Esophagus muscularis mucosa (tissue), 4 donors: ENCODE measurements at regions not wholly inside any gene's neighbourhood (a gene's known extent, or its start where the extent isn't known, plus 50 kb on each side); places are given as distances from the start of the nearest gene placed in this dataset.

Experiments
- DNase-seq: peaks from one replicate; pipeline ENCODE4 v3.0.0-alpha.2; 2017; ENCODE audit errors: extremely low spot score
- H3K27ac ChIP-seq, 4 donors: fragments of 200-600 bp; sonication (generic); replicated peaks in 1 of 4; 1 replicate in 3 of 4; 2 replicates in 1 of 4; pipeline ENCODE4 v1.5.1; 2016 to 2019; ENCODE audit warnings: mild to moderate bottlenecking in 1 of 4
- H3K27me3 ChIP-seq, 4 donors: fragments of 200-600 bp; sonication (generic); one replicate each; pipeline versions ENCODE4 v1.5.1 to v1.6.0; 2016 to 2019
- H3K36me3 ChIP-seq, 4 donors: fragments of 200-600 bp; sonication (generic); one replicate each; pipeline ENCODE4 v1.5.1; 2016 to 2019
- H3K4me1 ChIP-seq, 4 donors: fragments of 200-600 bp; sonication (generic); one replicate each; pipeline ENCODE4 v1.5.1; 2016 to 2019
- H3K4me3 ChIP-seq, 4 donors: fragments of 200-600 bp; sonication (generic); 1 replicate in 2 of 4; 2 replicates in 2 of 4; pipeline ENCODE4 v1.5.1; 2016 to 2019; ENCODE audit warnings: mild to moderate bottlenecking in 4 of 4, moderate library complexity in 1 of 4
- H3K9me3 ChIP-seq, 4 donors: fragments of 200-600 bp; sonication (generic); 1 replicate in 3 of 4; 2 replicates in 1 of 4; pipeline ENCODE4 v1.5.1; 2016 to 2019
- CTCF ChIP-seq, 3 experiments: fragments of 200-600 bp in 2 of 3; fragments of 450-650 bp in 1 of 3; sonication (generic) in 2 of 3; IDR thresholded peaks; one replicate each; pipeline ENCODE4 v1.5.1; 2017 to 2019; ENCODE audit warnings: antibody characterized with exemption in 3 of 3, mild to moderate bottlenecking in 2 of 3, moderate library complexity in 1 of 3
- EP300 ChIP-seq: sonication (generic); formaldehyde crosslinking; IDR thresholded peaks from one replicate; pipeline ENCODE4 v1.6.1; 2017; ENCODE audit warnings: antibody characterized with exemption
- POLR2A ChIP-seq: fragments of 450-650 bp; IDR thresholded peaks from one replicate; pipeline ENCODE4 v1.6.1; 2017; ENCODE audit warnings: antibody characterized with exemption, moderate library complexity, mild to moderate bottlenecking, low read depth
- POLR2AphosphoS5 ChIP-seq, 2 donors: sonication (generic); formaldehyde crosslinking; IDR thresholded peaks; one replicate each; pipeline ENCODE4 v1.6.1; 2017; ENCODE audit warnings: antibody characterized with exemption in 2 of 2
- WGBS: methylation state at CpG from one replicate; pipeline ENCODE4 v1.1.5; 2018; 5-methylcytosine and 5-hydroxymethylcytosine counted together
- intact Hi-C: fragments of 100-400 bp; cut with DNase I; formaldehyde crosslinking; loops from one replicate; pipeline ENCODE4 v1.15.1; 2023

- peaks cover 0 to 28% (median 0%) of the 10 kb centered on the region in 4 donors for H3K27me3 ChIP-seq
- TF ChIP-seq POLR2AphosphoS5 (IDR thresholded peaks at IDR 0.05) (no peak), EP300 (no peak), POLR2A (no peak), CTCF (IDR thresholded peaks at IDR 0.05) (no peak)
- WGBS: 77% methylated on average over 7 of the region's 7 CpGs
- peaks cover 8 to 11% (median 9%) of the 10 kb centered on the region in 4 donors for H3K4me1 ChIP-seq
- no peak for DNase-seq
- H3K4me3 ChIP-seq: no peak overlapping the region
- intact Hi-C loops: no loop called here
- H3K36me3 ChIP-seq: no peaks in the 10 kb centered on the region
- no peaks in the 10 kb centered on the region for H3K9me3 ChIP-seq
- H3K27ac ChIP-seq: no peak overlapping the region
These were observed 100.7 kb downstream of the IER5 start for GRCh38 chr1:181189245-181189644.

- H3K27ac ChIP-seq: no peak overlapping the region
- 20% methylated on average over 26 of the region's 40 CpGs for WGBS
- H3K4me3 ChIP-seq: peak overlapping the region; percentile 36 to 54 (median 38)
- H3K27me3 ChIP-seq: peaks cover 0 to 28% (median 0%) of the 10 kb centered on the region in 4 donors
- no peak for DNase-seq
- TF ChIP-seq CTCF (IDR thresholded peaks at IDR 0.05): peak in 2 of 3 experiments; percentile 94 to 98
- no peak for TF ChIP-seq POLR2A
- H3K4me1 ChIP-seq: peaks cover 8 to 11% (median 9%) of the 10 kb centered on the region in 4 donors
- intact Hi-C loops: loop anchor here (1.0 kb wide), 1 partner anchor 235 kb away; no protein-coding TSS in a partner anchor
- H3K36me3 ChIP-seq: no peaks in the 10 kb centered on the region
- H3K9me3 ChIP-seq: no peaks in the 10 kb centered on the region
These were observed 101.3 kb downstream of the IER5 start for GRCh38 chr1:181189691-181190363.

GRCh38 chr1:181190364-181191035 is 102.0 kb downstream of the IER5 start:
- H3K4me3 ChIP-seq: peak overlapping the region; percentile 36 to 54 (median 38)
- peaks cover 0 to 28% (median 0%) of the 10 kb centered on the region in 4 donors for H3K27me3 ChIP-seq
- peaks cover 8 to 11% (median 9%) of the 10 kb centered on the region in 4 donors for H3K4me1 ChIP-seq
- no peak for DNase-seq
- intact Hi-C loops: loop anchor here (1.0 kb wide), 1 partner anchor 235 kb away; no protein-coding TSS in a partner anchor
- 70% methylated on average over 17 of the region's 18 CpGs for WGBS
- no peak overlapping the region for H3K27ac ChIP-seq
- no peaks in the 10 kb centered on the region for H3K36me3 ChIP-seq
- no peaks in the 10 kb centered on the region for H3K9me3 ChIP-seq
- no peak for TF ChIP-seq CTCF (IDR thresholded peaks at IDR 0.05)
- no peak for TF ChIP-seq POLR2AphosphoS5 (IDR thresholded peaks at IDR 0.05)
- TF ChIP-seq EP300: no peak
- no peak for TF ChIP-seq POLR2A

- Histone ChIP-seq H3K27me3 (peaks cover 0 to 28% (median 0%) of the 10 kb centered on the region in 4 donors), H3K27ac (no peak overlapping the region), H3K9me3 (no peaks in the 10 kb centered on the region), H3K4me1 (peaks cover 8 to 11% (median 9%) of the 10 kb centered on the region in 4 donors), H3K4me3 (no peak overlapping the region), H3K36me3 (no peaks in the 10 kb centered on the region)
- no peak for DNase-seq
- TF ChIP-seq POLR2A (no peak), EP300 (no peak), CTCF (IDR thresholded peaks at IDR 0.05) (no peak), POLR2AphosphoS5 (IDR thresholded peaks at IDR 0.05) (no peak)
- 97% methylated on average over 4 of the region's 5 CpGs for WGBS
- intact Hi-C loops: no loop called here
These were observed 103.1 kb downstream of the IER5 start for GRCh38 chr1:181191494-181192040.
